ENCODE measurements at regions not wholly inside any gene's neighbourhood (a gene's known extent, or its start where the extent isn't known, plus 50 kb on each side); places are given as distances from the start of the nearest gene placed in this dataset.

- TF ChIP-seq CTCF (conservative IDR thresholded peaks at IDR 0.05) (no peak), EZH2 (IDR thresholded peaks at IDR 0.05; ENCODE audit: low read depth) (no peak)
Measured at GRCh38 chr20:39876976-39877635, 811.9 kb downstream of the MAFB start.
